ENCODE measurements at regions not wholly inside any gene's neighbourhood (a gene's known extent, or its start where the extent isn't known, plus 50 kb on each side); places are given as distances from the start of the nearest gene placed in this dataset.
"Not testable (repeated sequence)": the region's sequence is repeated elsewhere in the genome, so short reads cannot be mapped to it uniquely, and the experiment has no call there.

DNA sequence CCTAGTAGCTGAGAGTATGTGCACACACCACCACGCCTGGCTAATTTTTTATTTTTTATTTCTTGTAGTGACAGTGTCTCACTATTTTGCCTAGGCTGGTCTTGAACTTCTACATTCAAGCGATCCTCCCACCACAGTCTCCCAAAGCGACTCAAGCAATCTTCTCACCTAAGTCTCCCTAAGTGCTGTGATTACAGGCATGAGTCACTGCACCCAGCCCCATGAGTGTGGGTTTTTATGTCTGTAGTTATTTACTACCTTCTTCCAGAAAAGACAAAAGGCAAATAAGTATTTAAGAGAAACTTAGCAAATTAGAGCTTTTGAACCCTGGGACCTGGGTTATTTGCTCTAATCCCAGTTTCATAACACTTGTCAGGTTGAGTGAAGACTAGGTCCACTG is 92.3 kb upstream of the HCRTR2 start:
- Histone ChIP-seq H3K27ac (ENCODE audit: low read depth, low read length) (no peak overlapping the region), H3K27me3 (ENCODE audit: control insufficient read depth, insufficient read depth, low read length) (no peaks in the 10 kb centered on the region), H3K4me3 (ENCODE audit: low read depth, low read length) (no peak overlapping the region), H3K9me3 (ENCODE audit: control insufficient read depth, insufficient read depth, low read length) (no peaks in the 10 kb centered on the region)
- DNase-seq (ENCODE audit: low read depth, low spot score), result no peak
- POLR2A ChIA-PET, result no interaction called here
- CTCF ChIA-PET, result interaction anchor here (1.3 kb wide), 1 partner anchor 365 kb away, joined by 3 read pairs; no protein-coding TSS in a partner anchor
- TF ChIP-seq, protein P1, sequence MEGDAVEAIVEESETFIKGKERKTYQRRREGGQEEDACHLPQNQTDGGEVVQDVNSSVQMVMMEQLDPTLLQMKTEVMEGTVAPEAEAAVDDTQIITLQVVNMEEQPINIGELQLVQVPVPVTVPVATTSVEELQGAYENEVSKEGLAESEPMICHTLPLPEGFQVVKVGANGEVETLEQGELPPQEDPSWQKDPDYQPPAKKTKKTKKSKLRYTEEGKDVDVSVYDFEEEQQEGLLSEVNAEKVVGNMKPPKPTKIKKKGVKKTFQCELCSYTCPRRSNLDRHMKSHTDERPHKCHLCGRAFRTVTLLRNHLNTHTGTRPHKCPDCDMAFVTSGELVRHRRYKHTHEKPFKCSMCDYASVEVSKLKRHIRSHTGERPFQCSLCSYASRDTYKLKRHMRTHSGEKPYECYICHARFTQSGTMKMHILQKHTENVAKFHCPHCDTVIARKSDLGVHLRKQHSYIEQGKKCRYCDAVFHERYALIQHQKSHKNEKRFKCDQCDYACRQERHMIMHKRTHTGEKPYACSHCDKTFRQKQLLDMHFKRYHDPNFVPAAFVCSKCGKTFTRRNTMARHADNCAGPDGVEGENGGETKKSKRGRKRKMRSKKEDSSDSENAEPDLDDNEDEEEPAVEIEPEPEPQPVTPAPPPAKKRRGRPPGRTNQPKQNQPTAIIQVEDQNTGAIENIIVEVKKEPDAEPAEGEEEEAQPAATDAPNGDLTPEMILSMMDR (IDR thresholded peaks at IDR 0.05; ENCODE audit: low read depth, low read length), result no peak

DNA sequence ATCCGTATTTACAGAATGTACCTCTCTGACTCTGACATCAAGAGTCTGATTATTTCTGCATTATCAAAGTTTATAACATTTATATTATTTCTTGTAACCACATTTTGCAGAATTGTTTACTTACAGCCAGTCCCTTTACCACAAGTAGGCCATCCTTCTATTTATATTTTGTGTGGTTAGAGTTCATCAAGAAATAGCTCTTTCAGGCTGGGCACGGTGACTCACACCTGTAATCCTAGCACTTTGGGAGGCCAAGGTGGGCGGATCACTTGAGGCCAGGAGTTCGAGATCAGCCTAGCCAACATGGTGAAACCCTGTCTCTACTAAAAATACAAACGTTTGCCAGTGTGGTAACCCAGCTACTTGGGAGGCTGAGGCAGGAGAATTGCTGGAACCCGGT is 86.3 kb upstream of the HCRTR2 start:
- H3K9me3 ChIP-seq (ENCODE audit: control insufficient read depth, insufficient read depth, low read length); H3K27me3 ChIP-seq (ENCODE audit: control insufficient read depth, insufficient read depth, low read length); POLR2A ChIA-PET; CTCF ChIA-PET; H3K27ac ChIP-seq (ENCODE audit: low read depth, low read length); H3K4me3 ChIP-seq (ENCODE audit: low read depth, low read length); DNase-seq (ENCODE audit: low read depth, low spot score): not testable (repeated sequence)

DNA sequence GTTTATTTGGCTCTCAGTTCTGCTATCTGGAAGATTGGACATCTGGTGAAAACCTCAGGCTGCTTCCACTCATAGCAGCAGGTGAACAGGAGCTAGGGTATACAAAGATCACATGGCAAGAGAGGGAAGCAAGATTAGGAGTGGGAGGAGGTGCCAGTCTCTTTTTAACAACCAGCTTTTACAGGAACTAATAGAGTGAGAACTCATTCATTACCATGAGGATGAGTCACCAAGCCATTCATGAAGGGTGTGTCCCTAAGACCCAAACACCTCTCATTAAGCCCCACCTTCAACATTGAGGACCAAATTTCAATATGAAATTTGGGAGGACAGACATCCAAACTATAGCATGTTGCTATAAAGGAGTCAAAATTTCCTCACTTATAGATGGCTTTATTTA is 85.4 kb upstream of the HCRTR2 start:
- TF ChIP-seq, protein P1 (IDR thresholded peaks at IDR 0.05; ENCODE audit: low read depth, low read length), result no peak
- CTCF ChIA-PET, result interaction anchor here (1.0 kb wide), 1 partner anchor 371 kb away, joined by 3 read pairs; no protein-coding TSS in a partner anchor
- Histone ChIP-seq H3K27ac (ENCODE audit: low read depth, low read length) (no peak overlapping the region), H3K9me3 (ENCODE audit: control insufficient read depth, insufficient read depth, low read length) (no peaks in the 10 kb centered on the region), H3K27me3 (ENCODE audit: control insufficient read depth, insufficient read depth, low read length) (peaks cover 2% of the 10 kb centered on the region), H3K4me3 (ENCODE audit: low read depth, low read length) (no peak overlapping the region)
- POLR2A ChIA-PET, result no interaction called here
- no peak for DNase-seq (ENCODE audit: low read depth, low spot score)

DNA sequence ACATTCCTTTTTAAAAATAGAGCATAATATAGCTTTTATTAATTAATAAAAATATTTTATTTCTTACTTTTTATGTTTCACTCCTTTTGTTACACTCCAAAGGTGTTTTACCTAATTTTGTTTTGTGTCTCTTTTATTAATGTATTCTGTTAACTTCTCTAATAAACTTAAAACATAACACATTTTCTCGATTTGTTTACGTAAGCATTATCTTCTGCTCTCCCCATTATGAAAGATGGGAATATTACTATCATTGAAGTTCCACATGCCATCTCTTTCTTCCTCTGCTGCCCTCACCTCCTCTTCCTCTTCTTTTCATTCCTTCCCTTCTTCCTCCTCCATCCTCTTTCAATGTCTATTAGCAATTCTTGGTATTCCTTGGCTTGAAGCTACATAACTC is 85.0 kb upstream of the HCRTR2 start:
- CTCF ChIA-PET, result interaction anchor here (1.0 kb wide), 1 partner anchor 371 kb away, joined by 3 read pairs; no protein-coding TSS in a partner anchor
- no peak for DNase-seq (ENCODE audit: low read depth, low spot score)
- Histone ChIP-seq H3K4me3 (ENCODE audit: low read depth, low read length) (no peak overlapping the region), H3K9me3 (ENCODE audit: control insufficient read depth, insufficient read depth, low read length) (no peaks in the 10 kb centered on the region), H3K27ac (ENCODE audit: low read depth, low read length) (no peak overlapping the region), H3K27me3 (ENCODE audit: control insufficient read depth, insufficient read depth, low read length) (peaks cover 2% of the 10 kb centered on the region)
- TF ChIP-seq, protein P1 (IDR thresholded peaks at IDR 0.05; ENCODE audit: low read depth, low read length), result no peak
- POLR2A ChIA-PET, result no interaction called here

DNA sequence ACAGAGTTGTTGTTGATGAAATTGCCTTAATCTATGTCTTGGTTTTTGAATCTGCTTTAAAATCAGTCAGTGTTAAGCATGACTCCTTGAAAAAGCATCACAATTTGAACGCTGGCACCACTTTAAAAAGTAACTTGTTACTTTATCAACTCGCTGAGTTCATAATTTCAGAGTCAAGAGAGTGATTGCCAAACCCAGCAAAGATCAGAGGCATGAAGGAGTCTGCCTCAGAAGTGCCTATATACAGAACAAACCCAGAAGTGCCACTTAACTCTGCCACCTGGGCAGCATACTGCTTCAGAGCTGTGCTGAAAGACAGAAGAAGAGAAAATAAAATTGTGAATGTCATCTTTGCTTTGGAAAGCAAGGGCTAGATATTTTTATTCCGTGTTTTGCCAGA is 73.6 kb upstream of the HCRTR2 start:
- DNase-seq (ENCODE audit: low read depth, low spot score), result no peak
- ChIA-PET POLR2A (no interaction called here), CTCF (interaction anchor here (0.5 kb wide), 1 partner anchor 153 kb away, joined by 4 read pairs; no protein-coding TSS in a partner anchor)
- TF ChIP-seq, protein P1 (IDR thresholded peaks at IDR 0.05; ENCODE audit: low read depth, low read length), result no peak
- Histone ChIP-seq H3K4me3 (ENCODE audit: low read depth, low read length) (no peak overlapping the region), H3K27ac (ENCODE audit: low read depth, low read length) (no peak overlapping the region), H3K9me3 (ENCODE audit: control insufficient read depth, insufficient read depth, low read length) (no peaks in the 10 kb centered on the region), H3K27me3 (ENCODE audit: control insufficient read depth, insufficient read depth, low read length) (no peaks in the 10 kb centered on the region)

DNA sequence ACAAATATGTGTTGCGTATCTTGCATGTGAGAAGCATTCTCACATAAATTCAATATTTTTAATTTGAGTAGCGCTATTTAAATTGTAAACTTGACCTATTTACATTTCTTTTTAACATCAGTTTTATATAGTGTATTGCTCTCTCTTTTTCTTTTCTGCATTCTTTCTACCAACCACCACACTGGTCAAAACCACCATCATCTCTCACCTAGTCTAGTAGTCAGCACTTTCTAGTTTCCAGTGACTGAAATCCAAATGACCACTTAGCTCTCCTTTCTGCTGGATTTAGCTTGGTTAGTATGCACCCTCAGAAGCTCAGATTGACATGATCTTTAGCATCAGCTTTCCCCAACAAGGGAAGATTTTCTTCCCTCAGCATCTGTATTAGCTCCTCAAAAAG is 73.2 kb upstream of the HCRTR2 start:
- H3K9me3 ChIP-seq (ENCODE audit: control insufficient read depth, insufficient read depth, low read length), result no peaks in the 10 kb centered on the region
- TF ChIP-seq, protein P1 (IDR thresholded peaks at IDR 0.05; ENCODE audit: low read depth, low read length), result no peak
- no peak overlapping the region for H3K4me3 ChIP-seq (ENCODE audit: low read depth, low read length)
- ChIA-PET POLR2A (no interaction called here), CTCF (no interaction called here)
- no peak for DNase-seq (ENCODE audit: low read depth, low spot score)
- H3K27ac ChIP-seq (ENCODE audit: low read depth, low read length), result no peak overlapping the region
- H3K27me3 ChIP-seq (ENCODE audit: control insufficient read depth, insufficient read depth, low read length), result no peaks in the 10 kb centered on the region

Data from AG04450 (cell line).